NCI-H748 (cell line): ENCODE measurements at regions not wholly inside any gene's neighbourhood (a gene's known extent, or its start where the extent isn't known, plus 50 kb on each side); places are given as distances from the start of the nearest gene placed in this dataset.
A peak's percentile ranks its signal among the peaks of the same experiment; 100 is the strongest.
"Not testable (repeated sequence)": the region's sequence is repeated elsewhere in the genome, so short reads cannot be mapped to it uniquely, and the experiment has no call there.

Experiments used
- DNase-seq: peaks from one replicate; lab custom pipeline; 2025; ENCODE audit not compliant: unreplicated experiment; lab: John Stamatoyannopoulos, UW

GRCh38 chr1:232179896-232180778 is 449.8 kb downstream of the SIPA1L2 start:
- no peak for DNase-seq

GRCh38 chr1:232178191-232178590 is 451.7 kb downstream of the SIPA1L2 start:
- no peak for DNase-seq

- DNase-seq = no peak
These were observed 452.5 kb downstream of the SIPA1L2 start for GRCh38 chr1:232177438-232177837.

GRCh38 chr1:232176222-232176621 is 453.7 kb downstream of the SIPA1L2 start:
- DNase-seq = no peak

- DNase-seq = peak; percentile 86
These were observed 455.6 kb downstream of the SIPA1L2 start for GRCh38 chr1:232174306-232174705.

- DNase-seq = no peak
These were observed 457.4 kb downstream of the SIPA1L2 start for GRCh38 chr1:232172563-232172962.

GRCh38 chr1:232170909-232171308 is 459.0 kb downstream of the SIPA1L2 start:
- no peak for DNase-seq

GRCh38 chr1:232169436-232169835 is 460.5 kb downstream of the SIPA1L2 start:
- no peak for DNase-seq

- no peak for DNase-seq
These were observed 461.4 kb downstream of the SIPA1L2 start for GRCh38 chr1:232168508-232168907.

GRCh38 chr1:232166942-232167341 is 463.0 kb downstream of the SIPA1L2 start:
- DNase-seq = peak; percentile 42

GRCh38 chr1:232164078-232164963 is 465.6 kb downstream of the SIPA1L2 start:
- DNase-seq = no peak

- DNase-seq = no peak
These were observed 466.4 kb downstream of the SIPA1L2 start for GRCh38 chr1:232163533-232163932.

- no peak for DNase-seq
These were observed 467.9 kb downstream of the SIPA1L2 start for GRCh38 chr1:232162001-232162400.

- DNase-seq = not testable (repeated sequence)
These were observed 471.4 kb downstream of the SIPA1L2 start for GRCh38 chr1:232158558-232158957.

- DNase-seq = not testable (repeated sequence)
These were observed 473.9 kb downstream of the SIPA1L2 start for GRCh38 chr1:232156070-232156469.

- DNase-seq = no peak
These were observed 476.3 kb downstream of the SIPA1L2 start for GRCh38 chr1:232153652-232154051.

- no peak for DNase-seq
These were observed 479.0 kb downstream of the SIPA1L2 start for GRCh38 chr1:232150770-232151548.

GRCh38 chr1:232149287-232150201 is 480.4 kb downstream of the SIPA1L2 start:
- no peak for DNase-seq

- DNase-seq = no peak
These were observed 482.7 kb downstream of the SIPA1L2 start for GRCh38 chr1:232147215-232147614.

- DNase-seq = no peak
These were observed 483.4 kb downstream of the SIPA1L2 start for GRCh38 chr1:232146514-232146913.
